Hepatocyte (in vitro differentiated cells): ENCODE measurements at regions not wholly inside any gene's neighbourhood (a gene's known extent, or its start where the extent isn't known, plus 50 kb on each side); places are given as distances from the start of the nearest gene placed in this dataset.

ENCODE experiments used
- CTCF ChIP-seq: fragments of 200-600 bp; sonication (generic); IDR thresholded peaks from 2 replicates; pipeline ENCODE4 v1.5.1; 2016; ENCODE audit warnings: antibody characterized with exemption, mild to moderate bottlenecking; ENCODE audit not compliant: poor library complexity
- EZH2 ChIP-seq: fragments of 200-600 bp; sonication (generic); IDR thresholded peaks from 2 replicates; pipeline ENCODE4 v1.6.1; 2016; ENCODE audit warnings: antibody characterized with exemption, mild to moderate bottlenecking, borderline replicate concordance
- EZH2phosphoT487 ChIP-seq: fragments of 200-600 bp; sonication (generic); IDR thresholded peaks from one replicate; pipeline ENCODE4 v1.6.1; 2018; ENCODE audit warnings: antibody characterized with exemption, mild to moderate bottlenecking, low read depth, moderate library complexity; ENCODE audit not compliant: unreplicated experiment, severe bottlenecking

GRCh38 chr7:18243731-18244130 lies 216.1 kb upstream of the PRPS1L1 start:
- TF ChIP-seq CTCF (no peak), EZH2 (no peak), EZH2phosphoT487 (no peak)
